Stimulated activated naive B cell treated with anti-CD40 and anti-IgM and Interleukin-4, amounts not matched to agents 10 μg/mL and 1 μg/mL and 100 μg/mL, for 72 hours (primary cell): ENCODE measurements at regions not wholly inside any gene's neighbourhood (a gene's known extent, or its start where the extent isn't known, plus 50 kb on each side); places are given as distances from the start of the nearest gene placed in this dataset.
"Not testable (repeated sequence)": the region's sequence is repeated elsewhere in the genome, so short reads cannot be mapped to it uniquely, and the experiment has no call there.

Experiments
- ATAC-seq, 2 donors: fragments of 150-1000 bp; cut with Tn5 transposase; replicated peaks; 2 replicates each; pipeline ENCODE4 v1.10.0; 2021; ENCODE audit warnings: moderate library complexity in 1 of 2
- DNase-seq: peaks from one replicate; pipeline ENCODE4 v3.0.0; 2021
- H3K27ac Mint-ChIP-seq: one replicate; pipeline ENCODE4 v1.8.0; 2022; ENCODE audit warnings: mild to moderate bottlenecking, mixed read lengths
- H3K27me3 Mint-ChIP-seq, 2 donors: one replicate each; pipeline ENCODE4 v1.8.0; 2022; ENCODE audit warnings: mixed read lengths in 2 of 2
- H3K36me3 Mint-ChIP-seq, 2 donors: one replicate each; pipeline ENCODE4 v1.8.0; 2022; ENCODE audit warnings: mixed read lengths in 2 of 2, mild to moderate bottlenecking in 1 of 2
- H3K4me1 Mint-ChIP-seq, 2 donors: one replicate each; pipeline ENCODE4 v1.8.0; 2022; ENCODE audit warnings: mixed read lengths in 2 of 2, mild to moderate bottlenecking in 1 of 2
- H3K4me3 Mint-ChIP-seq, 2 donors: one replicate each; pipeline ENCODE4 v1.8.0; 2022; ENCODE audit warnings: mild to moderate bottlenecking in 2 of 2, mixed read lengths in 2 of 2, moderate library complexity in 1 of 2
- H3K9me3 Mint-ChIP-seq, 2 donors: one replicate each; pipeline ENCODE4 v1.8.0; 2022; ENCODE audit warnings: mixed read lengths in 2 of 2, mild to moderate bottlenecking in 1 of 2

GRCh38 chr13:58994077-58994476 lies 1169.7 kb downstream of the DIAPH3 start:
- H3K4me3 Mint-ChIP-seq = no peak overlapping the region
- no peaks in the 10 kb centered on the region for H3K4me1 Mint-ChIP-seq
- no peak overlapping the region for H3K27ac Mint-ChIP-seq
- H3K36me3 Mint-ChIP-seq = no peaks in the 10 kb centered on the region
- H3K9me3 Mint-ChIP-seq = no peaks in the 10 kb centered on the region
- DNase-seq (no peak), ATAC-seq (no peak)
- no peaks in the 10 kb centered on the region for H3K27me3 Mint-ChIP-seq

- DNase-seq (no peak), ATAC-seq (no peak)
- Mint-ChIP-seq H3K27ac (no peak overlapping the region), H3K36me3 (no peaks in the 10 kb centered on the region), H3K4me3 (no peak overlapping the region), H3K9me3 (no peaks in the 10 kb centered on the region), H3K27me3 (no peaks in the 10 kb centered on the region), H3K4me1 (no peaks in the 10 kb centered on the region)
These were observed 1169.0 kb downstream of the DIAPH3 start for GRCh38 chr13:58994777-58995176.

- Mint-ChIP-seq H3K4me1 (no peaks in the 10 kb centered on the region), H3K36me3 (no peaks in the 10 kb centered on the region), H3K4me3 (no peak overlapping the region), H3K27ac (no peak overlapping the region), H3K27me3 (no peaks in the 10 kb centered on the region), H3K9me3 (peaks cover 5 to 6% of the 10 kb centered on the region in 2 donors)
- DNase-seq = no peak
- ATAC-seq = no peak
These were observed 1165.0 kb downstream of the DIAPH3 start for GRCh38 chr13:58998716-58999115.

DNA sequence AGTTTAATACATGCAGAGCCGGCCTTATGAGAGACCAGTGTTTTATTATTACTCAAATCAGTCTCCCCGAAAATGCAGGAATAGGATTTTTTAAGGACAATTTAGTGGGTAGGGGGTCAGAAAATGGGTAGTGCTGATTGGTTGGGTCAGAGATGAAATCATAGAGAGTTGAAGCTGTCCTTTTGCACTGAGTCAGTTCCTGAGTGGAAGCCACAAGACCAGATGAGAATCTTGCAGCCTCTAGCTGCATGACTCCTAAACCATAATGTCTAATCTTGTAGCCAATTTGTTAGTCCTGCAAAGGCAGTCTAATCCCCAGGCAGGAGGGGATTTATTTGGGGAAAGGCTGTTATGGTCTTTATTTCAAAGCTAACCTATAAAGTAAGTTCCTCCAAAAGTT lies 1163.9 kb downstream of the DIAPH3 start:
- no peak overlapping the region for H3K27ac Mint-ChIP-seq
- H3K27me3 Mint-ChIP-seq = no peaks in the 10 kb centered on the region
- ATAC-seq = no peak

GRCh38 chr13:59000770-59001169 lies 1163.0 kb downstream of the DIAPH3 start:
- no peak overlapping the region for H3K27ac Mint-ChIP-seq
- DNase-seq = no peak
- ATAC-seq = no peak
- H3K4me1 Mint-ChIP-seq = no peaks in the 10 kb centered on the region
- no peak overlapping the region for H3K4me3 Mint-ChIP-seq
- no peaks in the 10 kb centered on the region for H3K27me3 Mint-ChIP-seq
- peaks cover 5 to 6% of the 10 kb centered on the region in 2 donors for H3K9me3 Mint-ChIP-seq
- no peaks in the 10 kb centered on the region for H3K36me3 Mint-ChIP-seq

More for the DNA sequence above, 1163.9 kb downstream of the DIAPH3 start:
- H3K9me3 Mint-ChIP-seq = peaks cover 5 to 6% of the 10 kb centered on the region in 2 donors
- no peaks in the 10 kb centered on the region for H3K36me3 Mint-ChIP-seq
- H3K4me1 Mint-ChIP-seq = no peaks in the 10 kb centered on the region
- no peak overlapping the region for H3K4me3 Mint-ChIP-seq
- no peak for DNase-seq

- DNase-seq (no peak), ATAC-seq (no peak)
- Mint-ChIP-seq H3K9me3 (no peaks in the 10 kb centered on the region), H3K27me3 (no peaks in the 10 kb centered on the region), H3K27ac (no peak overlapping the region), H3K36me3 (no peaks in the 10 kb centered on the region), H3K4me1 (no peaks in the 10 kb centered on the region), H3K4me3 (no peak overlapping the region)
These were observed 1151.0 kb downstream of the DIAPH3 start for GRCh38 chr13:59012731-59013130.

DNA sequence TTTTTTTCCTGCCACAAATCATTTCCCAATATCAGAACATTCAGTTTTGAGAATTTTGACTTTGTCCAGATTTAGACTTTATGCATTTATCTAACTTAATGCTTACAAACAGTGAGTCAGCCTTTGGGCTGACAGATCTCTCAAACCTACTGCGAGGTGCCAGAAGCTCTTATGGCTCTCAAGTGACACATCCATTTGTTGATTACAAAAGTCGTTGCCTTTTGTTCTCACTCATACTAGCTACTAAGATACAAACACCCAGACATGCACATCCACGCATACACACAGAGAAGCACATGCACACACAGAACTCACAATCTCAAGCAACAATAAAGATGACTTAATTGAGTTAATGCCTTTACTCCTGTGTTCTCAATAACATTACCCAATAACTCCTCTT lies 1147.5 kb downstream of the DIAPH3 start:
- Mint-ChIP-seq H3K9me3 (no peaks in the 10 kb centered on the region), H3K27ac (no peak overlapping the region), H3K4me3 (no peak overlapping the region), H3K36me3 (no peaks in the 10 kb centered on the region), H3K27me3 (no peaks in the 10 kb centered on the region), H3K4me1 (no peaks in the 10 kb centered on the region)
- DNase-seq = no peak
- no peak for ATAC-seq

- ATAC-seq (no peak), DNase-seq (no peak)
- Mint-ChIP-seq H3K27me3 (no peaks in the 10 kb centered on the region), H3K36me3 (no peaks in the 10 kb centered on the region), H3K4me1 (no peaks in the 10 kb centered on the region), H3K4me3 (no peak overlapping the region), H3K9me3 (peaks cover 0 to 2% of the 10 kb centered on the region in 2 donors), H3K27ac (no peak overlapping the region)
These were observed 1139.3 kb downstream of the DIAPH3 start for GRCh38 chr13:59024434-59024833.

- no peaks in the 10 kb centered on the region for H3K4me1 Mint-ChIP-seq
- H3K36me3 Mint-ChIP-seq = no peaks in the 10 kb centered on the region
- ATAC-seq (no peak), DNase-seq (no peak)
- no peak overlapping the region for H3K4me3 Mint-ChIP-seq
- H3K9me3 Mint-ChIP-seq = peaks cover 0 to 4% of the 10 kb centered on the region in 2 donors
- H3K27me3 Mint-ChIP-seq = no peaks in the 10 kb centered on the region
- H3K27ac Mint-ChIP-seq = no peak overlapping the region
These were observed 1129.5 kb downstream of the DIAPH3 start for GRCh38 chr13:59034198-59034597.

DNA sequence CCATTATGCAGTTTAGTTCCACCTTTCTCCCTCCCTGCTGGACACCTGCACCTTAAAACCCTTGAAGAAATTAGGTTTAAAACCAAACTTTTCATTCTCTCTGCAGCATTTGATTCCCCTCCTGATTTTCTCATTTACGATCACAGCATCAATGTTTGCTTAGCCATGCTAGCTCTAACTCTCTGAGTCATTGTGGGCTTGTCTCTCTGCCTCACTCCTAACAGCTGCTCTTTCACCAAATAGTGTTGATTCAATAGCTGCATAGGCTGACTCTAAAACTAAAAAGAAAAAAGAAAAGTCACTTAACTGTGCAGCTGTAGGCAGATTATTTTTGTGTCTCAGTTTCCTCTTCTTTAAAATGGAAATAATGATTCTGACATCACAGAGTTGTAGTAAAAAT lies 1124.9 kb downstream of the DIAPH3 start:
- no peak for DNase-seq
- Mint-ChIP-seq H3K4me3 (no peak overlapping the region), H3K4me1 (no peaks in the 10 kb centered on the region), H3K27me3 (no peaks in the 10 kb centered on the region), H3K9me3 (peaks cover 0 to 4% of the 10 kb centered on the region in 2 donors), H3K27ac (no peak overlapping the region), H3K36me3 (no peaks in the 10 kb centered on the region)
- ATAC-seq = no peak

GRCh38 chr13:59043016-59043415 lies 1120.7 kb downstream of the DIAPH3 start:
- Mint-ChIP-seq H3K4me3 (no peak overlapping the region), H3K27ac (no peak overlapping the region), H3K4me1 (no peaks in the 10 kb centered on the region), H3K9me3 (peaks cover 0 to 4% of the 10 kb centered on the region in 2 donors), H3K27me3 (no peaks in the 10 kb centered on the region), H3K36me3 (no peaks in the 10 kb centered on the region)
- ATAC-seq (no peak), DNase-seq (no peak)

- Mint-ChIP-seq H3K4me1 (no peaks in the 10 kb centered on the region), H3K27ac (no peak overlapping the region), H3K36me3 (no peaks in the 10 kb centered on the region), H3K4me3 (no peak overlapping the region), H3K9me3 (no peaks in the 10 kb centered on the region), H3K27me3 (no peaks in the 10 kb centered on the region)
- ATAC-seq (no peak), DNase-seq (no peak)
These were observed 1116.2 kb downstream of the DIAPH3 start for GRCh38 chr13:59047546-59047945.

DNA sequence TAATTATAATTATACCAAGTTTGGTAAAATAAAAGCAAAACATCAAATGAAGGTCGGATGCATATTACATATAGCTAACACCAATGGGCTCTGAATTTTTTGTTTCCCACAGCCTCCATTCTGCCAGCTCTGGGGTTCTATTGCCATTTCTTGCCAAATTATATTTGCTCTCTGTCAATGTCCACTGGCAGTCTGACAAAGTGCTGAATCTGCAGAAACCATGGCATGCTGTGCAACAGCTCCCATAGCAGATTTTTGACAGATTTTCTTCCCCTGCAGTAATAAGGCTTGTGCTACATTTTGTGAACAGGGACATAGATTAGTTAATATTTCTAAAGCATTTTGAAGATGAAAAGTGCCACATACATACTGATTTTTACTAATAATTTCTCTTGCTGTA lies 1102.1 kb downstream of the DIAPH3 start:
- Mint-ChIP-seq H3K9me3 (peaks cover 0 to 2% of the 10 kb centered on the region in 2 donors), H3K4me1 (no peaks in the 10 kb centered on the region), H3K36me3 (no peaks in the 10 kb centered on the region), H3K27me3 (no peaks in the 10 kb centered on the region), H3K27ac (no peak overlapping the region), H3K4me3 (no peak overlapping the region)
- DNase-seq = no peak
- ATAC-seq = no peak

DNA sequence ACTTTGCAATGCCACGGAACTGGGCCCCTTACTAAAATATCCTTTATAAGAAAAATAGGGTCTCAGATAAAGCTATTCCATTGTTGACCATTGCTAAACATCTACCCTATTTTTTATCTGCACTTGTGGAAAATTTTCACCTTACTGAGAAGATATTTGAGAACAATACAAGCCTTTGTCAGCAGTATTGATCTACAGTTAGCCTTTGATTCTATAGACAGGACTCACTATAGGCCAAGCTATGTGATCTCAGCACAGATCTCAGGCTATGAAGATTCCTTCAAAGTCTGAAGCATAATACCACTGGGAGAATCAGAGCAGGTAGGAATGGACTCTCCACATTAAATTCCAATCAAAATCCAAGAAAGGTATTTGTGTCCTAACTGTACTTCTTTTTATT lies 1099.7 kb downstream of the DIAPH3 start:
- no peak for ATAC-seq
- H3K4me1 Mint-ChIP-seq = no peaks in the 10 kb centered on the region

DNA sequence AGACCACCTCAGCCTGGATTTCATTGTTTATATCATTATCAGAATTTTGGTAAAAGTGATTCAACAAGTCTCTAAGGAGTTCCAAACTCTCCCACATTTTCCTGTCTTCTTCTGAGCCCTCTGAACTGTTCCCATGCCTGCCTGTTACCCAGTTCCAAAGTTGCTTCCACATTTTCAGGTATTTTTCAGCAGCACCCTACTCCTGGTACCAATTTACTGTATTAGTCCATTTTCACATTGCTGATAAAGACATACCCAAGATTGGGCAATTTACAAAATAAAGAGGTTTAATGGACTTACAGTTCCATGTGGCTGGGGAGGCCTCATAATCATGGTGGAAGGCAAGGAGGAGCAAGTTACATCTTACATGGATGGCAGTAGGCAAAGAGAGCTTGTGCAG lies 1087.3 kb downstream of the DIAPH3 start:
- H3K27ac Mint-ChIP-seq, H3K4me3 Mint-ChIP-seq, DNase-seq, H3K27me3 Mint-ChIP-seq, H3K4me1 Mint-ChIP-seq, ATAC-seq, H3K36me3 Mint-ChIP-seq: not testable (repeated sequence)
- peaks cover 20 to 23% of the 10 kb centered on the region in 2 donors for H3K9me3 Mint-ChIP-seq

More for the DNA sequence above, 1099.7 kb downstream of the DIAPH3 start:
- peaks cover 0 to 2% of the 10 kb centered on the region in 2 donors for H3K9me3 Mint-ChIP-seq
- H3K27me3 Mint-ChIP-seq = no peaks in the 10 kb centered on the region
- DNase-seq = no peak
- H3K4me3 Mint-ChIP-seq = no peak overlapping the region
- no peaks in the 10 kb centered on the region for H3K36me3 Mint-ChIP-seq
- H3K27ac Mint-ChIP-seq = no peak overlapping the region

DNA sequence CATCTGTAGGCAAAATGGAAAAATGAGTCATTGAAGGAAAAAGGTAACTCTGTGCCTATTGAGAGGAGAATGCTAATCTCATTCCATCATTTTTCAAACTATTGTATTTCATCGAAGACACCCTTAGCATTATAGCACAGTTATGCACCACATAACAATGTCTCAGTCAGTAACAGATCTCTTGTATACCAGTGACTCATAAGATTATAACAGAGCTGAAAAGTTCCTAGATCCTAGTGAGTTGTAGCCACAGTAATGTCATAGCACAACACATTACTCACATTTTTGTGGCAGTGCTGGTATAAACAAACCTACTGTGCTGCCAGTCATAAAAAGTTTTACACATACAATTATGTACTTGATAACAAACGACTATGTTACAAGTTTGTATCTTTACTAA lies 1077.6 kb downstream of the DIAPH3 start:
- Mint-ChIP-seq H3K36me3 (no peaks in the 10 kb centered on the region), H3K4me1 (no peaks in the 10 kb centered on the region), H3K27ac (no peak overlapping the region), H3K27me3 (no peaks in the 10 kb centered on the region), H3K4me3 (no peak overlapping the region), H3K9me3 (peaks cover 3 to 5% of the 10 kb centered on the region in 2 donors)
- no peak for ATAC-seq
- DNase-seq = no peak
